NCI-H460 (cell line): ENCODE measurements at regions not wholly inside any gene's neighbourhood (a gene's known extent, or its start where the extent isn't known, plus 50 kb on each side); places are given as distances from the start of the nearest gene placed in this dataset.

Experiments used
- DNase-seq: peaks from one replicate; pipeline ENCODE4 v3.0.0-alpha.2; 2016; ENCODE audit warnings: low read depth; ENCODE audit errors: extremely low read depth

GRCh38 chr3:150105025-150105424 lies 134.3 kb upstream of the PFN2 start:
- DNase-seq = no peak

GRCh38 chr3:150104564-150104963 lies 133.9 kb upstream of the PFN2 start:
- DNase-seq = no peak

GRCh38 chr3:150101016-150101415 lies 130.3 kb upstream of the PFN2 start:
- DNase-seq = no peak

- DNase-seq = no peak
Observed at GRCh38 chr3:150098621-150099020, 127.9 kb upstream of the PFN2 start.

- no peak for DNase-seq
Observed at GRCh38 chr3:150097588-150097890, 126.8 kb upstream of the PFN2 start.

GRCh38 chr3:150096700-150097587 lies 126.2 kb upstream of the PFN2 start:
- DNase-seq = no peak

GRCh38 chr3:150094150-150094933 lies 123.6 kb upstream of the PFN2 start:
- no peak for DNase-seq

GRCh38 chr3:150091626-150092025 lies 120.9 kb upstream of the PFN2 start:
- DNase-seq = no peak

GRCh38 chr3:150090877-150091276 lies 120.2 kb upstream of the PFN2 start:
- no peak for DNase-seq

- no peak for DNase-seq
Observed at GRCh38 chr3:150090006-150090405, 119.3 kb upstream of the PFN2 start.

- DNase-seq = no peak
Observed at GRCh38 chr3:150084128-150084527, 113.4 kb upstream of the PFN2 start.

- no peak for DNase-seq
Observed at GRCh38 chr3:150083655-150084042, 113.0 kb upstream of the PFN2 start.

- no peak for DNase-seq
Observed at GRCh38 chr3:150082898-150083654, 112.4 kb upstream of the PFN2 start.

GRCh38 chr3:150081084-150081483 lies 110.4 kb upstream of the PFN2 start:
- DNase-seq = no peak

GRCh38 chr3:150080058-150080730 lies 109.5 kb upstream of the PFN2 start:
- DNase-seq = no peak

- no peak for DNase-seq
Observed at GRCh38 chr3:150079029-150079739, 108.5 kb upstream of the PFN2 start.

- peak; percentile 38 for DNase-seq
Observed at GRCh38 chr3:150077581-150078247, 107.0 kb upstream of the PFN2 start.

- no peak for DNase-seq
Observed at GRCh38 chr3:150077107-150077506, 106.4 kb upstream of the PFN2 start.

- no peak for DNase-seq
Observed at GRCh38 chr3:150076443-150076842, 105.7 kb upstream of the PFN2 start.

- no peak for DNase-seq
Observed at GRCh38 chr3:150075417-150075865, 104.7 kb upstream of the PFN2 start.
